Liver (tissue), 8 donors: ENCODE measurements at regions not wholly inside any gene's neighbourhood (a gene's known extent, or its start where the extent isn't known, plus 50 kb on each side); places are given as distances from the start of the nearest gene placed in this dataset.

Source experiments
- DNase-seq: peaks from one replicate; pipeline ENCODE4 v3.0.0-alpha.2; 2017; ENCODE audit warnings: low spot score
- H3K27ac ChIP-seq, 2 donors: one replicate each; pipeline ENCODE4 v1.7.0; 2013; ENCODE audit warnings: inconsistent platforms in 2 of 2, low read length in 2 of 2, control low read depth in 1 of 2, low read depth in 1 of 2, mild to moderate bottlenecking in 1 of 2
- H3K27me3 ChIP-seq, 4 donors: one replicate each; pipeline versions ENCODE4 v1.6.1 to v1.7.0; 2013; ENCODE audit warnings: low read length in 3 of 4, inconsistent platforms in 1 of 4, mild to moderate bottlenecking in 1 of 4, moderate library complexity in 1 of 4; ENCODE audit not compliant: control insufficient read depth in 4 of 4, insufficient read depth in 4 of 4
- H3K36me3 ChIP-seq, 4 donors: one replicate each; pipeline versions ENCODE4 v1.6.1 to v1.7.0; 2013; ENCODE audit warnings: low read length in 3 of 4, mild to moderate bottlenecking in 3 of 4, low read depth in 1 of 4, moderate library complexity in 1 of 4; ENCODE audit not compliant: control insufficient read depth in 4 of 4, insufficient read depth in 3 of 4
- H3K4me1 ChIP-seq, 4 donors: one replicate each; pipeline versions ENCODE4 v1.6.1 to v1.7.0; 2013; ENCODE audit warnings: low read length in 3 of 4, mild to moderate bottlenecking in 3 of 4, moderate library complexity in 1 of 4; ENCODE audit not compliant: control insufficient read depth in 4 of 4, insufficient read depth in 4 of 4
- H3K4me3 ChIP-seq, 3 donors: one replicate each; pipeline versions ENCODE4 v1.6.1 to v1.7.0; 2013; ENCODE audit warnings: low read length in 3 of 3, control low read depth in 1 of 3, low read depth in 1 of 3, mild to moderate bottlenecking in 1 of 3
- H3K9ac ChIP-seq, 2 donors: one replicate each; pipeline ENCODE4 v1.7.0; 2013; ENCODE audit warnings: low read length in 2 of 2, mild to moderate bottlenecking in 2 of 2, moderate library complexity in 2 of 2, control low read depth in 1 of 2, low read depth in 1 of 2
- H3K9me3 ChIP-seq, 4 donors: one replicate each; pipeline versions ENCODE4 v1.6.1 to v1.7.0; 2013; ENCODE audit warnings: low read length in 3 of 4; ENCODE audit not compliant: control insufficient read depth in 4 of 4
- ATF3 ChIP-seq: IDR thresholded peaks from 2 replicates; pipeline ENCODE4 v1.6.1; 2016; ENCODE audit warnings: antibody characterized with exemption
- CTCF ChIP-seq: fragments of 150-350 bp; IDR thresholded peaks from 2 replicates; pipeline ENCODE4 v1.5.1; 2017; ENCODE audit warnings: improper control_type of control experiment, low read depth, low read length; ENCODE audit not compliant: missing input control
- EGR1 ChIP-seq, 2 donors: IDR thresholded peaks; 2 replicates each; pipeline ENCODE4 v1.6.1; 2016 to 2018; ENCODE audit warnings: antibody characterized with exemption in 2 of 2, low read depth in 2 of 2
- FOXA1 ChIP-seq: IDR thresholded peaks from 2 replicates; pipeline ENCODE4 v1.6.1; 2016; ENCODE audit warnings: antibody characterized with exemption
- FOXA2 ChIP-seq: IDR thresholded peaks from 2 replicates; pipeline ENCODE4 v1.6.1; 2016; ENCODE audit warnings: antibody characterized with exemption
- GABPA ChIP-seq, 2 donors: IDR thresholded peaks in 1 of 2; conservative IDR thresholded peaks in 1 of 2; 2 replicates each; pipeline ENCODE4 v1.6.1; 2016; ENCODE audit warnings: antibody characterized with exemption in 2 of 2, mild to moderate bottlenecking in 1 of 2, moderate library complexity in 1 of 2
- HNF4G ChIP-seq: IDR thresholded peaks from 2 replicates; pipeline ENCODE4 v1.6.1; 2016; ENCODE audit warnings: antibody characterized with exemption
- JUND ChIP-seq, 2 donors: IDR thresholded peaks; 2 replicates each; pipeline ENCODE4 v1.6.1; 2016; ENCODE audit warnings: antibody characterized with exemption in 2 of 2
- RAD21 ChIP-seq, 2 donors: IDR thresholded peaks; 2 replicates each; pipeline ENCODE4 v1.6.1; 2016; ENCODE audit warnings: antibody characterized with exemption in 2 of 2, mild to moderate bottlenecking in 2 of 2
- RXRA ChIP-seq, 2 donors: IDR thresholded peaks; 2 replicates each; pipeline ENCODE4 v1.6.1; 2017 to 2018; ENCODE audit warnings: antibody characterized with exemption in 2 of 2, mild to moderate bottlenecking in 1 of 2
- SP1 ChIP-seq: IDR thresholded peaks from 2 replicates; pipeline ENCODE4 v1.6.1; 2018; ENCODE audit warnings: antibody characterized with exemption, mild to moderate bottlenecking
- TAF1 ChIP-seq: conservative IDR thresholded peaks from 2 replicates; pipeline ENCODE4 v1.6.1; 2016; ENCODE audit warnings: antibody characterized with exemption, mild to moderate bottlenecking
- WGBS: extraction: QIAGEN DNeasy Blood & Tissue Kit; methylation state at CpG from one replicate; pipeline ENCODE4 v1.1.7; 2013; 5-methylcytosine and 5-hydroxymethylcytosine counted together
- TF ChIP-seq, protein P1 (sequence below): IDR thresholded peaks from 2 replicates; pipeline ENCODE4 v1.6.1; 2016; ENCODE audit warnings: antibody characterized with exemption
- TF ChIP-seq, protein P2 (sequence below): IDR thresholded peaks from 2 replicates; pipeline ENCODE4 v1.6.1; 2016; ENCODE audit warnings: antibody characterized with exemption, mild to moderate bottlenecking
- TF ChIP-seq, protein P3 (sequence below): IDR thresholded peaks from 2 replicates; pipeline ENCODE4 v1.6.1; 2016; ENCODE audit warnings: antibody characterized with exemption
- donor health status: healthy.
- donor health status: healthy.
- donor health status: healthy.
- donor health status: healthy.
- donor health status: healthy.

DNA sequence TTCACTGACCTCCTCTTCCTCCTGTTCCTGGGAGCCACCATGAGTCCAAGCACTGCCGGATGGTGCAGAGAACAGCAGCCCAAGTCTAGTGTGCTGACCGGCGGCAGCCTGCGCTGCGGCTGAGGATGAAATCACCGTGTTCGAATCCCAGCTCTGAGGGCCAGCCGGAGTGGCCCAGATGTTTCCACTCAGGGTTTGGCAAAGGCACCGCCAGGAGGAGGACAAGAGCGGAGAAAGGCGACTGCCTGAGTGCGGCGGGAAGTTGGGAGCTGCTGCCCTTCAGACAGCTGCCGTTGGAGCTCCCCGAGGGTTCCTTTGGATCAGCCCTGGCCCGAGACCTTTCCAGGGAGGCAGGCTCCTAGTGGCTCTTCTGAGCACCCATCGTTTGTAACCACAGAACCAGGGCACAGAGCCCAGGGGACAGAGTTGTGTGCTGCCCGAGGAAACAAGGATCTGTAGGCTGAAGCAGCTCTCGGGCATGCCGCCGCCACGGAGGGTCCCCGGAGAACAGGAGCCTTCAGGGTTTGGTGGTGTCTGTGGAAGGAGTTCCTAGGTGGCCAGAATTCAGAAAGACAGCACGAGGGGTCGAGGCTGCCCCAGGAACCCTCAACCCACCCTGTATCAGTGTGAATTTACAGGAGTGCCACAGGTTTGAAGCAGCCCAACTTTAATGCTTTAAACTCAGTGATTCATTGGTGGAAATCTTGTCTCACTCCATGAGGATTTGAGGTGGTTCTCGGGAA is 115.6 kb upstream of the COL5A1 start:
- H3K27ac ChIP-seq = no peak overlapping the region
- no peaks in the 10 kb centered on the region for H3K4me1 ChIP-seq
- no peak for TF ChIP-seq JUND (IDR thresholded peaks at IDR 0.05)
- no peak for TF ChIP-seq FOXA2
- no peak for TF ChIP-seq SP1
- TF ChIP-seq CTCF = no peak
- no peak for TF ChIP-seq HNF4G
- no peaks in the 10 kb centered on the region for H3K27me3 ChIP-seq
- DNase-seq = no peak
- peaks cover 0 to 8% (median 6%) of the 10 kb centered on the region in 4 donors for H3K9me3 ChIP-seq
- WGBS = 78% methylated on average over 26 of the region's 26 CpGs
- H3K9ac ChIP-seq = no peak overlapping the region
- no peak overlapping the region for H3K4me3 ChIP-seq
- H3K36me3 ChIP-seq = no peaks in the 10 kb centered on the region

DNA sequence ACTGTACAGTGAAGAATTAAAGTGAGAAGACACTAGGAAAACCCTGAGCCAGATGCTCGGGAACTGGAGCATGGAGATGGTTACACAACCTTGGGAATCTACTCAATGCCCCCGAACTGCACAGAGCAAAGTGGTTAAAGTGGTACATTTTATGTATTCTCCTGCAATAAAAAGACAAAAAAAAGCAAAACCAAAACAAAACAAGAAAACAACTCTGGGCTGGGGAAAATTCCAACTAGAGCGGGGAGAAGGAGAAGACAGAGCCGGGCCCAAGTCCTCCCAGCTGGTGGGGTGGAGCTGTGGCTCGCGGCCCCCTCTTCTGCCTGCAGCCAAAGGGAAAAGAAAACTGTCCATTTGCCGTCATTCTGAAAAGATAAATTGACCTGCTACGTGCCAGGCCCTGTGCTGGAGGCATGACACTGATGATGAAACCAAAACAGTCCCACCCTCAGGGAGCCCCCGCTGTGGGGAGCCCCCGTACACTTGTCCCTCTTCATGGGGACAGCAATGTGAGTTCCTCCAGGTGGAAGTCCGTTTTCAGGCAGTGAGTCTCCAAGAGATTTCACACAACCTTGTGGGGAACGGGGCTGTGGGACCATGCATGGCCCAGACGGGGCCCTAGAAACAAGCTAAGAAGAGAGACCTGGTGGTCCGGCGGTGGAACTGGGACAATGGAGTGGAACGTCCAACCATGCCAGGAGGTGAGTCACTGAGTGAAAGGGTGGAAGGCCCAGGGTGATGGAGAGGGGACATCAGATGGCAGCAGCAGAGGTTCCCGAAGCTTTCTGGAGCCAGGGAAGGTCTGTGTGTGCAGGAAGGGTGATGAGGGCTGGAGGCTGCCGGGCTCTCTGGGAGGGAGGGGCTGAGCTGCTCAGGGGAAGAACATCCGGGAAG is 114.8 kb upstream of the COL5A1 start:
- Histone ChIP-seq H3K27ac (no peak overlapping the region), H3K9ac (no peak overlapping the region), H3K4me1 (no peaks in the 10 kb centered on the region), H3K27me3 (no peaks in the 10 kb centered on the region), H3K36me3 (no peaks in the 10 kb centered on the region), H3K4me3 (no peak overlapping the region), H3K9me3 (peaks cover 0 to 8% (median 6%) of the 10 kb centered on the region in 4 donors)
- DNase-seq = no peak
- no peak for TF ChIP-seq ATF3
- 74% methylated on average over 19 of the region's 19 CpGs for WGBS

DNA sequence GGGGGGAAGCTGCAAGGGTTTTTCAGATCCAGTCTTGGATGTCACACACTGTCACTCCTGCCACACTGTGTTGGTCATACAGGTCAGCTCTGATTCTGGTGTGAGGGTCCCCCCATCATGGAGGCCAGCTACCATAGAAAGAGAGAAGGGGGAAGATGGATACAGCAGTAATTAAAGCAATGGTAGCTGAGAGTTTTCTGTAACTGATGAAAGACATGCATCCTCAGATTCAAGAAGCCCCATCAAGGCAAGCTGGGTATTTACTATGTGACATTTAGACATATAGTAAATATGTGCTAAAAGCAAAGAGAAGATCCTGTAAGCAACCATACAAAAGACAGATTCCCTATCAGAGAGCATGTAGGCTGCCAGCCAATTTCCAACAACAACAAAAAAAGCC is 110.9 kb upstream of the COL5A1 start:
- no peak for DNase-seq
- H3K9ac ChIP-seq = no peak overlapping the region
- no peaks in the 10 kb centered on the region for H3K36me3 ChIP-seq
- H3K9me3 ChIP-seq = peaks cover 0 to 10% (median 8%) of the 10 kb centered on the region in 4 donors
- H3K4me3 ChIP-seq = no peak overlapping the region
- H3K27me3 ChIP-seq = peaks cover 0 to 3% (median 0%) of the 10 kb centered on the region in 4 donors
- H3K27ac ChIP-seq = no peak overlapping the region
- no peaks in the 10 kb centered on the region for H3K4me1 ChIP-seq
- TF ChIP-seq, protein P1, sequence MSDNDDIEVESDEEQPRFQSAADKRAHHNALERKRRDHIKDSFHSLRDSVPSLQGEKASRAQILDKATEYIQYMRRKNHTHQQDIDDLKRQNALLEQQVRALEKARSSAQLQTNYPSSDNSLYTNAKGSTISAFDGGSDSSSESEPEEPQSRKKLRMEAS = no peak
- TF ChIP-seq, protein P2, sequence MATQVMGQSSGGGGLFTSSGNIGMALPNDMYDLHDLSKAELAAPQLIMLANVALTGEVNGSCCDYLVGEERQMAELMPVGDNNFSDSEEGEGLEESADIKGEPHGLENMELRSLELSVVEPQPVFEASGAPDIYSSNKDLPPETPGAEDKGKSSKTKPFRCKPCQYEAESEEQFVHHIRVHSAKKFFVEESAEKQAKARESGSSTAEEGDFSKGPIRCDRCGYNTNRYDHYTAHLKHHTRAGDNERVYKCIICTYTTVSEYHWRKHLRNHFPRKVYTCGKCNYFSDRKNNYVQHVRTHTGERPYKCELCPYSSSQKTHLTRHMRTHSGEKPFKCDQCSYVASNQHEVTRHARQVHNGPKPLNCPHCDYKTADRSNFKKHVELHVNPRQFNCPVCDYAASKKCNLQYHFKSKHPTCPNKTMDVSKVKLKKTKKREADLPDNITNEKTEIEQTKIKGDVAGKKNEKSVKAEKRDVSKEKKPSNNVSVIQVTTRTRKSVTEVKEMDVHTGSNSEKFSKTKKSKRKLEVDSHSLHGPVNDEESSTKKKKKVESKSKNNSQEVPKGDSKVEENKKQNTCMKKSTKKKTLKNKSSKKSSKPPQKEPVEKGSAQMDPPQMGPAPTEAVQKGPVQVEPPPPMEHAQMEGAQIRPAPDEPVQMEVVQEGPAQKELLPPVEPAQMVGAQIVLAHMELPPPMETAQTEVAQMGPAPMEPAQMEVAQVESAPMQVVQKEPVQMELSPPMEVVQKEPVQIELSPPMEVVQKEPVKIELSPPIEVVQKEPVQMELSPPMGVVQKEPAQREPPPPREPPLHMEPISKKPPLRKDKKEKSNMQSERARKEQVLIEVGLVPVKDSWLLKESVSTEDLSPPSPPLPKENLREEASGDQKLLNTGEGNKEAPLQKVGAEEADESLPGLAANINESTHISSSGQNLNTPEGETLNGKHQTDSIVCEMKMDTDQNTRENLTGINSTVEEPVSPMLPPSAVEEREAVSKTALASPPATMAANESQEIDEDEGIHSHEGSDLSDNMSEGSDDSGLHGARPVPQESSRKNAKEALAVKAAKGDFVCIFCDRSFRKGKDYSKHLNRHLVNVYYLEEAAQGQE = no peak
- no peak for TF ChIP-seq EGR1 (IDR thresholded peaks at IDR 0.05; ENCODE audit: low read depth in 2 of 2)
- TF ChIP-seq, protein P3, sequence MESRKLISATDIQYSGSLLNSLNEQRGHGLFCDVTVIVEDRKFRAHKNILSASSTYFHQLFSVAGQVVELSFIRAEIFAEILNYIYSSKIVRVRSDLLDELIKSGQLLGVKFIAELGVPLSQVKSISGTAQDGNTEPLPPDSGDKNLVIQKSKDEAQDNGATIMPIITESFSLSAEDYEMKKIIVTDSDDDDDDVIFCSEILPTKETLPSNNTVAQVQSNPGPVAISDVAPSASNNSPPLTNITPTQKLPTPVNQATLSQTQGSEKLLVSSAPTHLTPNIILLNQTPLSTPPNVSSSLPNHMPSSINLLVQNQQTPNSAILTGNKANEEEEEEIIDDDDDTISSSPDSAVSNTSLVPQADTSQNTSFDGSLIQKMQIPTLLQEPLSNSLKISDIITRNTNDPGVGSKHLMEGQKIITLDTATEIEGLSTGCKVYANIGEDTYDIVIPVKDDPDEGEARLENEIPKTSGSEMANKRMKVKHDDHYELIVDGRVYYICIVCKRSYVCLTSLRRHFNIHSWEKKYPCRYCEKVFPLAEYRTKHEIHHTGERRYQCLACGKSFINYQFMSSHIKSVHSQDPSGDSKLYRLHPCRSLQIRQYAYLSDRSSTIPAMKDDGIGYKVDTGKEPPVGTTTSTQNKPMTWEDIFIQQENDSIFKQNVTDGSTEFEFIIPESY = no peak
- no peak for TF ChIP-seq GABPA (IDR thresholded peaks at IDR 0.05 in 1 of 2, conservative IDR thresholded peaks at IDR 0.05 in 1 of 2)
- TF ChIP-seq FOXA1 = no peak
- no peak for TF ChIP-seq CTCF
- no peak for TF ChIP-seq RAD21 (IDR thresholded peaks at IDR 0.05)
- TF ChIP-seq HNF4G = no peak
- TF ChIP-seq RXRA (IDR thresholded peaks at IDR 0.05) = no peak
- TF ChIP-seq SP1 = no peak
- TF ChIP-seq FOXA2 = no peak
- TF ChIP-seq TAF1 = no peak
- TF ChIP-seq JUND (IDR thresholded peaks at IDR 0.05) = no peak
